Uterus (tissue), 3 donors: ENCODE measurements at regions not wholly inside any gene's neighbourhood (a gene's known extent, or its start where the extent isn't known, plus 50 kb on each side); places are given as distances from the start of the nearest gene placed in this dataset.

Experiments
- DNase-seq, 2 donors: peaks; one replicate each; pipeline ENCODE4 v3.0.0-alpha.2; 2019 to 2020
- H3K27ac ChIP-seq, 2 donors: fragments of 200-600 bp; sonication (generic); 1 replicate in 1 of 2; 2 replicates in 1 of 2; pipeline ENCODE4 v1.5.1; 2016 to 2018
- H3K27me3 ChIP-seq, 2 donors: fragments of 200-600 bp; sonication (generic); one replicate each; pipeline ENCODE4 v1.5.1; 2018 to 2019; ENCODE audit warnings: control low read depth in 1 of 2
- H3K36me3 ChIP-seq, 2 donors: fragments of 200-600 bp; sonication (generic); one replicate each; pipeline ENCODE4 v1.5.1; 2019; ENCODE audit warnings: control low read depth in 1 of 2
- H3K4me1 ChIP-seq, 2 donors: fragments of 200-600 bp; sonication (generic); one replicate each; pipeline ENCODE4 v1.5.1; 2018 to 2019; ENCODE audit warnings: control low read depth in 1 of 2
- H3K4me3 ChIP-seq, 2 donors: fragments of 200-600 bp; sonication (generic); 1 replicate in 1 of 2; 2 replicates in 1 of 2; pipeline ENCODE4 v1.5.1; 2018 to 2019; ENCODE audit warnings: mild to moderate bottlenecking in 1 of 2
- H3K9me3 ChIP-seq, 2 donors: fragments of 200-600 bp; sonication (generic); one replicate each; pipeline ENCODE4 v1.5.1; 2019; ENCODE audit warnings: control low read depth in 1 of 2
- CTCF ChIP-seq, 4 experiments: fragments of 200-600 bp in 2 of 4; fragments of 450-650 bp in 2 of 4; sonication (generic) in 2 of 4; IDR thresholded peaks; one replicate each; pipeline ENCODE4 v1.5.1; 2016 to 2019; ENCODE audit warnings: antibody characterized with exemption in 4 of 4, mild to moderate bottlenecking in 2 of 4, moderate library complexity in 1 of 4
- POLR2A ChIP-seq, 2 donors: fragments of 450-650 bp; IDR thresholded peaks; one replicate each; pipeline ENCODE4 v1.6.1; 2016; ENCODE audit warnings: antibody characterized with exemption in 2 of 2, mild to moderate bottlenecking in 1 of 2, moderate library complexity in 1 of 2
- intact Hi-C: fragments of 100-400 bp; cut with DNase I; formaldehyde crosslinking; loops from one replicate; pipeline ENCODE4 v1.15.1; 2023; ENCODE audit warnings: low total_unique reads
- donor health status: DM: yes; HTN: yes; CAD: no.

GRCh38 chr3:116994351-116994879 is 284.8 kb downstream of the TUSC7 start:
- Histone ChIP-seq H3K27me3 (no peaks in the 10 kb centered on the region), H3K4me1 (no peaks in the 10 kb centered on the region), H3K27ac (no peak overlapping the region), H3K4me3 (no peak overlapping the region), H3K36me3 (no peaks in the 10 kb centered on the region), H3K9me3 (no peaks in the 10 kb centered on the region)
- DNase-seq = no peak
- TF ChIP-seq POLR2A (IDR thresholded peaks at IDR 0.05) (no peak), CTCF (IDR thresholded peaks at IDR 0.05) (no peak)
- intact Hi-C loops = no loop called here

GRCh38 chr3:117003501-117003900 is 293.9 kb downstream of the TUSC7 start:
- Histone ChIP-seq H3K36me3 (no peaks in the 10 kb centered on the region), H3K9me3 (no peaks in the 10 kb centered on the region), H3K27ac (no peak overlapping the region), H3K27me3 (no peaks in the 10 kb centered on the region), H3K4me1 (no peaks in the 10 kb centered on the region), H3K4me3 (no peak overlapping the region)
- TF ChIP-seq CTCF (IDR thresholded peaks at IDR 0.05) (no peak), POLR2A (IDR thresholded peaks at IDR 0.05) (no peak)
- intact Hi-C loops = no loop called here
- DNase-seq = no peak

- Histone ChIP-seq H3K36me3 (no peaks in the 10 kb centered on the region), H3K27ac (no peak overlapping the region), H3K4me1 (no peaks in the 10 kb centered on the region), H3K9me3 (no peaks in the 10 kb centered on the region), H3K4me3 (no peak overlapping the region), H3K27me3 (no peaks in the 10 kb centered on the region)
- TF ChIP-seq POLR2A (IDR thresholded peaks at IDR 0.05) = no peak
- no peak for TF ChIP-seq CTCF (IDR thresholded peaks at IDR 0.05)
- DNase-seq = no peak
- intact Hi-C loops = no loop called here
These were observed 295.7 kb downstream of the TUSC7 start for GRCh38 chr3:117005274-117005673.

GRCh38 chr3:117005911-117006522 is 296.4 kb downstream of the TUSC7 start:
- Histone ChIP-seq H3K36me3 (no peaks in the 10 kb centered on the region), H3K27ac (no peak overlapping the region), H3K4me1 (no peaks in the 10 kb centered on the region), H3K9me3 (no peaks in the 10 kb centered on the region), H3K4me3 (no peak overlapping the region), H3K27me3 (no peaks in the 10 kb centered on the region)
- no peak for DNase-seq
- TF ChIP-seq CTCF (IDR thresholded peaks at IDR 0.05) (no peak), POLR2A (IDR thresholded peaks at IDR 0.05) (no peak)
- intact Hi-C loops = no loop called here

GRCh38 chr3:117010318-117010717 is 300.7 kb downstream of the TUSC7 start:
- DNase-seq = no peak
- Histone ChIP-seq H3K27me3 (no peaks in the 10 kb centered on the region), H3K9me3 (no peaks in the 10 kb centered on the region), H3K4me3 (no peak overlapping the region), H3K36me3 (no peaks in the 10 kb centered on the region), H3K27ac (no peak overlapping the region), H3K4me1 (no peaks in the 10 kb centered on the region)
- TF ChIP-seq POLR2A (IDR thresholded peaks at IDR 0.05) (no peak), CTCF (IDR thresholded peaks at IDR 0.05) (no peak)
- intact Hi-C loops = no loop called here
